K562 (cell line): ENCODE measurements at regions not wholly inside any gene's neighbourhood (a gene's known extent, or its start where the extent isn't known, plus 50 kb on each side); places are given as distances from the start of the nearest gene placed in this dataset.

Experiments
- ATAC-seq: fragments of 200-7000 bp; cut with Tn5 transposase; 3 replicates; pipeline ENCODE4 v1.9.1; 2020; ENCODE audit warnings: moderate library complexity
- BruUV-seq: library from RNA; stranded (reverse); fragments of 400-500 nt; replicated peaks from 2 replicates; lab custom pipeline; 2021; lab: Mats Ljungman, UMichigan
- CTCF ChIA-PET: fragments of 300-600 bp; formaldehyde crosslinking; extraction: SDS; loops from one replicate; lab custom pipeline; 2021; ENCODE audit warnings: low intra/inter-chr PET ratio; lab: Yijun Ruan, JAX
- POLR2A ChIA-PET: fragments of 300-600, 350-650 bp; sonication (Branson Sonifier 250); formaldehyde crosslinking; extraction: SDS; loops from one replicate; lab custom pipeline; 2021; ENCODE audit warnings: antibody characterized with exemption, inconsistent platforms; lab: Yijun Ruan, JAX
- DNase-seq, 4 experiments: peaks; one replicate each; pipeline versions ENCODE4 v3.0.0 to v3.0.0-alpha.2; 2011 to 2018; ENCODE audit warnings: low spot score in 3 of 4, mixed read lengths in 3 of 4; ENCODE audit errors: extremely low read depth in 1 of 4
- FAIRE-seq: peaks from 2 replicates; lab custom pipeline; 2011; peaks lifted over from hg19 to GRCh38; lab: Jason Lieb, UNC
- H2AFZ ChIP-seq: 2 replicates; pipeline ENCODE4 v1.6.0; 2011; ENCODE audit warnings: low read depth, low read length, control low read depth, inconsistent platforms
- H3K27ac ChIP-seq: fragments of 200-600 bp; 3 replicates; pipeline ENCODE4 v1.8.0; 2011; ENCODE audit warnings: low read depth, mild to moderate bottlenecking, control low read depth, inconsistent platforms, low read length, moderate library complexity, mixed read lengths; ENCODE audit errors: extremely low read depth
- H3K27me3 ChIP-seq, 2 experiments: fragments of 300-600 bp in 1 of 2; 2 replicates in 1 of 2; 3 replicates in 1 of 2; pipeline versions ENCODE4 v1.6.0 to v1.8.0; 2011; ENCODE audit warnings: inconsistent platforms in 2 of 2, low read length in 2 of 2, mild to moderate bottlenecking in 1 of 2, mixed read lengths in 1 of 2, moderate library complexity in 1 of 2; ENCODE audit not compliant: control insufficient read depth in 2 of 2, insufficient read depth in 2 of 2
- H3K36me3 ChIP-seq: fragments of 300-600 bp; 3 replicates; pipeline ENCODE4 v1.8.0; 2011; ENCODE audit warnings: mild to moderate bottlenecking, low read length, inconsistent platforms; ENCODE audit not compliant: control insufficient read depth, insufficient read depth
- H3K4me1 ChIP-seq, 2 experiments: fragments of 200-600 bp in 1 of 2; replicated peaks in 1 of 2; 2 replicates in 1 of 2; 3 replicates in 1 of 2; pipeline versions ENCODE4 v1.5.1 to v1.8.0; 2011; ENCODE audit warnings: inconsistent platforms in 2 of 2, low read length in 2 of 2, mild to moderate bottlenecking in 1 of 2, mixed read lengths in 1 of 2, moderate library complexity in 1 of 2; ENCODE audit not compliant: control insufficient read depth in 2 of 2, insufficient read depth in 2 of 2
- H3K4me2 ChIP-seq: 2 replicates; pipeline ENCODE4 v1.6.1; 2011; ENCODE audit warnings: low read length, control low read depth, inconsistent platforms, mixed read lengths; ENCODE audit not compliant: insufficient read depth
- H3K4me3 ChIP-seq: fragments of 200-600 bp; sonication (generic), shearing (Covaris generic); 2 replicates; pipeline ENCODE4 v1.5.1; 2016; ENCODE audit warnings: control low read depth, inconsistent platforms
- H3K79me2 ChIP-seq: fragments of 200-600 bp; 3 replicates; pipeline ENCODE4 v1.8.0; 2011; ENCODE audit warnings: low read length, inconsistent platforms; ENCODE audit not compliant: control insufficient read depth, insufficient read depth
- H3K9ac ChIP-seq, 2 experiments: 2 replicates each; pipeline versions ENCODE4 v1.6.0 to v1.6.1; 2011; ENCODE audit warnings: low read depth in 2 of 2, low read length in 2 of 2, control low read depth in 1 of 2, inconsistent platforms in 1 of 2, mild to moderate bottlenecking in 1 of 2, mixed read lengths in 1 of 2; ENCODE audit not compliant: insufficient read depth in 1 of 2
- H3K9me1 ChIP-seq: one replicate; pipeline ENCODE4 v1.6.0; 2011; ENCODE audit warnings: inconsistent platforms, mild to moderate bottlenecking, low read length, moderate library complexity; ENCODE audit not compliant: control insufficient read depth, insufficient read depth
- H3K9me3 ChIP-seq: replicated peaks from 2 replicates; pipeline ENCODE4 v1.5.1; 2011; ENCODE audit warnings: low read depth, low read length, inconsistent platforms; ENCODE audit not compliant: control insufficient read depth, insufficient read depth
- H4K20me1 ChIP-seq: replicated peaks from 2 replicates; pipeline ENCODE4 v1.6.1; 2011; ENCODE audit warnings: low read length, inconsistent platforms, mixed read lengths; ENCODE audit not compliant: control insufficient read depth, insufficient read depth
- ARID2 ChIP-seq: fragments of 450-650 bp; IDR thresholded peaks from 2 replicates; pipeline ENCODE4 v1.6.1; 2017; ENCODE audit warnings: antibody characterized with exemption, mild to moderate bottlenecking
- EP300 ChIP-seq: IDR thresholded peaks from 2 replicates; pipeline ENCODE4 v1.6.1; 2012; ENCODE audit warnings: low read length, improper control_type of control experiment
- GABPB1 ChIP-seq: sonication (generic); formaldehyde crosslinking; IDR thresholded peaks from 2 replicates; pipeline ENCODE4 v1.8.0; 2022; ENCODE audit warnings: mild to moderate bottlenecking, missing genetic modification reagents
- HNRNPLL ChIP-seq: fragments of 200-400 bp; formaldehyde crosslinking; IDR thresholded peaks from 2 replicates; pipeline ENCODE4 v1.6.1; 2017; ENCODE audit warnings: low read length, low read depth, mild to moderate bottlenecking; ENCODE audit not compliant: poor library complexity, severe bottlenecking
- PHF8 ChIP-seq: fragments of 200-600 bp; sonication (generic); IDR thresholded peaks from 2 replicates; pipeline ENCODE4 v1.6.1; 2012; ENCODE audit warnings: mixed run types, mild to moderate bottlenecking, inconsistent platforms, low read length, moderate library complexity, borderline replicate concordance
- POLR3G ChIP-seq: IDR thresholded peaks from 2 replicates; pipeline ENCODE4 v1.6.1; 2011; ENCODE audit not compliant: insufficient read length, insufficient replicate concordance; ENCODE audit errors: extremely low read depth
- SMC3 ChIP-seq: conservative IDR thresholded peaks from 2 replicates; pipeline ENCODE4 v1.6.1; 2011; ENCODE audit warnings: low read depth, low read length, improper control_type of control experiment; ENCODE audit not compliant: insufficient read depth
- TCF3 ChIP-seq: sonication (generic); formaldehyde crosslinking; IDR thresholded peaks from 2 replicates; pipeline ENCODE4 v1.4.0; 2020; ENCODE audit warnings: mild to moderate bottlenecking, missing genetic modification reagents
- ZBED1 ChIP-seq: IDR thresholded peaks from 2 replicates; pipeline ENCODE4 v1.6.1; 2014
- ZNF146 ChIP-seq: IDR thresholded peaks from one replicate; pipeline ENCODE4 v1.6.1; 2018; ENCODE audit warnings: missing compliant biosample characterization; ENCODE audit not compliant: unreplicated experiment
- ZNF644 ChIP-seq: fragments of 200-800 bp; sonication (Bioruptor generic); IDR thresholded peaks from 2 replicates; pipeline ENCODE4 v1.6.1; 2016; ENCODE audit warnings: low read depth, missing genetic modification characterization, missing compliant biosample characterization
- WGBS: fragments of 100-300 bp; shearing (Covaris generic); methylation state at CpG from one replicate; pipeline ENCODE4 v1.1.6; 2016; ENCODE audit warnings: low coverage, mixed read lengths; ENCODE audit not compliant: insufficient coverage; ENCODE audit errors: missing lambda C conversion rate; 5-methylcytosine and 5-hydroxymethylcytosine counted together
- in situ Hi-C: fragments of 300-500 bp; cut with MboI; formaldehyde crosslinking; loops from 4 replicates; pipeline ENCODE4 v1.15.0; 2018; ENCODE audit warnings: inconsistent platforms, mixed read lengths
- intact Hi-C: fragments of 100-400 bp; cut with micrococcal nuclease; formaldehyde crosslinking; loops from 2 replicates; pipeline ENCODE4 v1.14.2; 2022
- TF ChIP-seq, protein P1 (sequence below): fragments of 250-450 bp; sonication (Bioruptor Pico); IDR thresholded peaks from 2 replicates; pipeline ENCODE4 v1.8.0; 2021; ENCODE audit warnings: borderline replicate concordance, mild to moderate bottlenecking, moderate library complexity; ENCODE audit not compliant: poor library complexity, severe bottlenecking
- TF ChIP-seq, protein P2 (sequence below): fragments of 450-650 bp; IDR thresholded peaks from 2 replicates; pipeline ENCODE4 v1.6.1; 2016; ENCODE audit warnings: low read depth, mild to moderate bottlenecking, moderate library complexity

- H3K4me2 ChIP-seq: no peak overlapping the region
- H3K36me3 ChIP-seq: no peaks in the 10 kb centered on the region
- no peaks in the 10 kb centered on the region for H3K79me2 ChIP-seq
- DNase-seq (no peak), FAIRE-seq (no peak), ATAC-seq (no peak)
- no peak overlapping the region for H2AFZ ChIP-seq
- no peak overlapping the region for H3K4me3 ChIP-seq
- peaks cover 0 to 5% of the 10 kb centered on the region in 2 experiments; a peak in 1 of 5 replicates for H3K4me1 ChIP-seq
- in situ Hi-C loops (no loop called here), intact Hi-C loops (no loop called here)
- H3K9me3 ChIP-seq: no peaks in the 10 kb centered on the region; the same call in 1 of the 2 replicates
- no peaks in the 10 kb centered on the region for H3K9me1 ChIP-seq
- H4K20me1 ChIP-seq: peaks cover 4% of the 10 kb centered on the region
- no peak overlapping the region; a peak in 1 of 4 replicates for H3K9ac ChIP-seq
- H3K27ac ChIP-seq: no peak overlapping the region
- ChIA-PET CTCF (no interaction called here), POLR2A (no interaction called here)
- peaks cover 25 to 52% of the 10 kb centered on the region in 2 experiments; a peak in 4 of 5 replicates for H3K27me3 ChIP-seq
- WGBS: under 1% methylated on average over 15 of the region's 18 CpGs
- no TSS peak for BruUV-seq
- TF ChIP-seq TCF3 (no peak), SMC3 (no peak), ZBED1 (no peak), HNRNPLL (no peak), ZNF644 (no peak), POLR3G (no peak), EP300 (no peak), ZNF146 (CRISPR knock-in tag) (no peak), PHF8 (no peak), GABPB1 (CRISPR knock-in tag) (no peak), ARID2 (no peak)
- TF ChIP-seq, protein P1, sequence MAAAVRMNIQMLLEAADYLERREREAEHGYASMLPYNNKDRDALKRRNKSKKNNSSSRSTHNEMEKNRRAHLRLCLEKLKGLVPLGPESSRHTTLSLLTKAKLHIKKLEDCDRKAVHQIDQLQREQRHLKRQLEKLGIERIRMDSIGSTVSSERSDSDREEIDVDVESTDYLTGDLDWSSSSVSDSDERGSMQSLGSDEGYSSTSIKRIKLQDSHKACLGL: no peak
- TF ChIP-seq, protein P2, sequence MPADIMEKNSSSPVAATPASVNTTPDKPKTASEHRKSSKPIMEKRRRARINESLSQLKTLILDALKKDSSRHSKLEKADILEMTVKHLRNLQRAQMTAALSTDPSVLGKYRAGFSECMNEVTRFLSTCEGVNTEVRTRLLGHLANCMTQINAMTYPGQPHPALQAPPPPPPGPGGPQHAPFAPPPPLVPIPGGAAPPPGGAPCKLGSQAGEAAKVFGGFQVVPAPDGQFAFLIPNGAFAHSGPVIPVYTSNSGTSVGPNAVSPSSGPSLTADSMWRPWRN: no peak
Observed at GRCh38 chr16:86914876-86915717, 336.7 kb downstream of the FOXL1 start.
